ENCODE measurements at regions not wholly inside any gene's neighbourhood (a gene's known extent, or its start where the extent isn't known, plus 50 kb on each side); places are given as distances from the start of the nearest gene placed in this dataset.

DNA sequence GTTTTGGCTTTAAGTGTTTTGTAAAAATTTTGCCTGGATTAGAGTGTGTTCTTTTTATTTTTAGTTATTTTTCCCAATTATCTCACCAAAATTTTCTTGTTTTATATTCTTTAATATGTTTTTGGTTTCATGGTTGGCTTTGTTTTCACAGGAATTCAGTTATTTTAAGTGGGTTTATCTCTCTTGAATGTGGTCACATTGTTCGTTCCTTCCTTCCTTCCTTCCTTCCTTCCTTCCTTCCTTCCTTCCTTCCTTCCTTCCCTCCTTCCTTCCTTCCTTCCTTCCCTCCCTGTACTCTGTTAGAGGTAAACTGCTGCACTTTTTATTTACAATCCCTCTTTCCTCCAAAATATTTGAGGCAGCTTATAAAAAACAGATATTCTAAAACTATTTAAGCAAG lies 672.9 kb upstream of the CITED2 start:
- TF ChIP-seq CTCF (IDR thresholded peaks at IDR 0.05 in 4 of 5, conservative IDR thresholded peaks at IDR 0.05 in 1 of 5) = no peak
- no peak for TF ChIP-seq POLR2A (IDR thresholded peaks at IDR 0.05)
